ENCODE measurements at regions not wholly inside any gene's neighbourhood (a gene's known extent, or its start where the extent isn't known, plus 50 kb on each side); places are given as distances from the start of the nearest gene placed in this dataset.
"Not testable (repeated sequence)": the region's sequence is repeated elsewhere in the genome, so short reads cannot be mapped to it uniquely, and the experiment has no call there.

DNA sequence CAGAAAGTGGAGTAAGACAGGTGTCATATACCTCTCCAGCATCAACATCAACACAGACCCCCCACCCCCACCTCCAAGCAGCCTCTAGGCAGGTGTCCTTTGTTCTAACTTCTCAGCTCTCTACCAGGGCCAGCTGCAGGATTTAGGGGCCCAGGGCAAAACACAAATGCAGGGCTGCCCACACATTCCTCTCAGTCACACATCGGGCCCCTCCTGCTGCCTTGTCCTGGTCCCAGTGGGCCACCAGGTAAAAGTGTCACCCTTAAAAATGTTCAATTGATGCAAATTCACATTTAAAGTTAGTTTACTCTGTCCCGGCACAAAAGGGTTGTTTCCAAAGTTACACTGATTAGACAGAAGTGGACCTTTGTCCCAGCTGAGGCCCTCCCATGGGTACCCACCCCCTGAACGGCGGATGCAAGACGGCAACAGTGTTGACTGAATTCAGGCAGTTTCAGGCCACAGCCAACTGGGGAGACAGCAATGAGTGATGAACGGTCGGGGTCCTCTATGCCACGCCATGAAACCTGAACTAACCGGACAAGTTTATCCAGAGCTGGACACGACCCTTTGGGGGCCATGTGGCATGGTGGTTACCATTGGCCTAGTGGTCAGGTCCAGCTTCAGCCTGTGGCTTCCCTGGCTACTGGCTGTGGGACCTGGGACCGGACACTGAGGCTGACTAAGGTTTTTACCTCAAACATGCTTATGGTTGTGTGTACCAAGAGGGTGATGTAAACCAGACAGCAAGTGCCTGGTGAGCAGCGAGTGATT is 52.2 kb upstream of the UNC93A start:
- H3K4me3 Mint-ChIP-seq (ENCODE audit: unreplicated experiment): no peak overlapping the region
- H3K9me3 Mint-ChIP-seq (ENCODE audit: unreplicated experiment): no peaks in the 10 kb centered on the region
- H3K27ac Mint-ChIP-seq (ENCODE audit: unreplicated experiment): no peak overlapping the region
- TF ChIP-seq, protein P1, sequence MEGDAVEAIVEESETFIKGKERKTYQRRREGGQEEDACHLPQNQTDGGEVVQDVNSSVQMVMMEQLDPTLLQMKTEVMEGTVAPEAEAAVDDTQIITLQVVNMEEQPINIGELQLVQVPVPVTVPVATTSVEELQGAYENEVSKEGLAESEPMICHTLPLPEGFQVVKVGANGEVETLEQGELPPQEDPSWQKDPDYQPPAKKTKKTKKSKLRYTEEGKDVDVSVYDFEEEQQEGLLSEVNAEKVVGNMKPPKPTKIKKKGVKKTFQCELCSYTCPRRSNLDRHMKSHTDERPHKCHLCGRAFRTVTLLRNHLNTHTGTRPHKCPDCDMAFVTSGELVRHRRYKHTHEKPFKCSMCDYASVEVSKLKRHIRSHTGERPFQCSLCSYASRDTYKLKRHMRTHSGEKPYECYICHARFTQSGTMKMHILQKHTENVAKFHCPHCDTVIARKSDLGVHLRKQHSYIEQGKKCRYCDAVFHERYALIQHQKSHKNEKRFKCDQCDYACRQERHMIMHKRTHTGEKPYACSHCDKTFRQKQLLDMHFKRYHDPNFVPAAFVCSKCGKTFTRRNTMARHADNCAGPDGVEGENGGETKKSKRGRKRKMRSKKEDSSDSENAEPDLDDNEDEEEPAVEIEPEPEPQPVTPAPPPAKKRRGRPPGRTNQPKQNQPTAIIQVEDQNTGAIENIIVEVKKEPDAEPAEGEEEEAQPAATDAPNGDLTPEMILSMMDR (IDR thresholded peaks at IDR 0.05; ENCODE audit: unreplicated experiment): no peak
- H3K36me3 Mint-ChIP-seq (ENCODE audit: low read depth, unreplicated experiment): no peaks in the 10 kb centered on the region
- H3K4me1 Mint-ChIP-seq (ENCODE audit: unreplicated experiment): peaks cover 34% of the 10 kb centered on the region
- no peak for DNase-seq (ENCODE audit: low spot score)
- H3K27me3 Mint-ChIP-seq (ENCODE audit: unreplicated experiment): peaks cover 2% of the 10 kb centered on the region

DNA sequence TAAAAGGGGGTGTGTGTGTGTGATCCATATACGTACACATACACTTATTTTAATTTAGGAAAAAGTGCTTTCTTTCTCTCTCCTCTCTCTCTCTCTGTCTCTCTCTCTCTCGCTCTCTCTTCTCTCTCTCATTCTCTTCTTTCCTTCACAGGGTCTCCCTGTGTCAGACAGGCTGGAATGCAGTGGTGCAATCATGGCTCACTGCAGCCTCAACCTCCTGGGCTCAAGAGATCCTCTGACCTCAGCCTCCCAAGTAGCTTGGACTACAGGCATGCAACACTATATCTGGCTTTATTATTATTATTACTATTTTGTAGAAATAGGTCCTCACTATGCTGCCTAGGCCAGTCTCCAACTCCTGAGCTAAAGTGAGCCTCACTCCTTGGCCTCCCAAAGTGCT is 51.6 kb upstream of the UNC93A start:
- peaks cover 34% of the 10 kb centered on the region for H3K4me1 Mint-ChIP-seq (ENCODE audit: unreplicated experiment)
- H3K4me3 Mint-ChIP-seq (ENCODE audit: unreplicated experiment); H3K36me3 Mint-ChIP-seq (ENCODE audit: low read depth, unreplicated experiment); H3K27me3 Mint-ChIP-seq (ENCODE audit: unreplicated experiment); DNase-seq (ENCODE audit: low spot score); H3K27ac Mint-ChIP-seq (ENCODE audit: unreplicated experiment); H3K9me3 Mint-ChIP-seq (ENCODE audit: unreplicated experiment): not testable (repeated sequence)

DNA sequence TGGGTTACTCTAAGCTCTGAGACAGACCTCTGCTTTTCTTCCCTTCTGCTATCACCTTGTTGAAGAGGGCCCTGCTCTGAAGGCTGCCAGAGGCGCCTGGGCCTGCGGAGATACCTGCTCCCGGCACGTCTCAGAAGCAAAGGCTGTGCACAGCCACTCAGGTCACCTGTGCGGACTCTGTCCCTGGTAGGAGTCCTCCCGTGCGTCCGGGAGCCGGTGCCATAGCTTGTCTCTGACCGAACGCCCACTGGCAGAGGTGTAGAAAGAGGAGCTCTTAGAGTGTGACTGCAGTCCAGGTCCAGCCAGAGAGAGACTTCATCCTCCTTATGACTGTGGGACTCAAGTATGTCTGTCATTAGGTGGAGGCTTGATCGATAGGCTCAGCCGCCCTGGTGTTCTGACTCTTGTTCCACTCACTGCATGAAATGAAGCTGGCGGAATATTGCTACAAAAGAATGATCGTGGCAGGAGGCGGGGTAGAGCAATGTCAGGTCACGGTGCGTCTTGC is 51.0 kb upstream of the UNC93A start:
- Mint-ChIP-seq H3K4me3 (ENCODE audit: unreplicated experiment) (no peak overlapping the region), H3K36me3 (ENCODE audit: low read depth, unreplicated experiment) (no peaks in the 10 kb centered on the region), H3K27me3 (ENCODE audit: unreplicated experiment) (peaks cover 2% of the 10 kb centered on the region), H3K9me3 (ENCODE audit: unreplicated experiment) (no peaks in the 10 kb centered on the region), H3K27ac (ENCODE audit: unreplicated experiment) (no peak overlapping the region), H3K4me1 (ENCODE audit: unreplicated experiment) (peaks cover 34% of the 10 kb centered on the region)
- no peak for DNase-seq (ENCODE audit: low spot score)
- TF ChIP-seq, protein P1 (IDR thresholded peaks at IDR 0.05; ENCODE audit: unreplicated experiment): no peak

All from endothelial cell (in vitro differentiated cells).